Thymus (tissue), 11 donors: ENCODE measurements at regions not wholly inside any gene's neighbourhood (a gene's known extent, or its start where the extent isn't known, plus 50 kb on each side); places are given as distances from the start of the nearest gene placed in this dataset.

Source experiments
- DNase-seq, 9 donors: peaks; one replicate each; pipeline ENCODE4 v3.0.0-alpha.2; 2013; ENCODE audit warnings: low spot score in 9 of 9, low read depth in 6 of 9, missing footprints in 1 of 9
- H3K27ac ChIP-seq, 2 donors: one replicate each; pipeline ENCODE4 v1.5.1; 2013; ENCODE audit warnings: control low read depth in 1 of 2, low read depth in 1 of 2, low read length in 1 of 2, mild to moderate bottlenecking in 1 of 2, moderate library complexity in 1 of 2
- H3K27me3 ChIP-seq, 2 donors: one replicate each; pipeline ENCODE4 v1.5.1; 2013; ENCODE audit warnings: low read length in 1 of 2; ENCODE audit not compliant: control insufficient read depth in 2 of 2, insufficient read depth in 1 of 2
- H3K36me3 ChIP-seq, 2 donors: one replicate each; pipeline ENCODE4 v1.5.1; 2013; ENCODE audit warnings: low read length in 1 of 2, mild to moderate bottlenecking in 1 of 2, moderate library complexity in 1 of 2; ENCODE audit not compliant: control insufficient read depth in 2 of 2, insufficient read depth in 2 of 2
- H3K4me1 ChIP-seq, 2 donors: one replicate each; pipeline ENCODE4 v1.5.1; 2013; ENCODE audit warnings: low read length in 2 of 2; ENCODE audit not compliant: control insufficient read depth in 2 of 2, insufficient read depth in 2 of 2
- H3K4me3 ChIP-seq, 2 donors: one replicate each; pipeline ENCODE4 v1.5.1; 2013; ENCODE audit warnings: low read length in 2 of 2, control low read depth in 1 of 2, mild to moderate bottlenecking in 1 of 2
- H3K9me3 ChIP-seq, 2 donors: one replicate each; pipeline ENCODE4 v1.5.1; 2013; ENCODE audit warnings: low read length in 1 of 2, mild to moderate bottlenecking in 1 of 2; ENCODE audit not compliant: control insufficient read depth in 2 of 2, insufficient read depth in 1 of 2
- WGBS: extraction: QIAGEN DNeasy Blood & Tissue Kit; methylation state at CpG from one replicate; pipeline ENCODE4 v1.1.7; 2013; 5-methylcytosine and 5-hydroxymethylcytosine counted together
- donor health status: healthy.

DNA sequence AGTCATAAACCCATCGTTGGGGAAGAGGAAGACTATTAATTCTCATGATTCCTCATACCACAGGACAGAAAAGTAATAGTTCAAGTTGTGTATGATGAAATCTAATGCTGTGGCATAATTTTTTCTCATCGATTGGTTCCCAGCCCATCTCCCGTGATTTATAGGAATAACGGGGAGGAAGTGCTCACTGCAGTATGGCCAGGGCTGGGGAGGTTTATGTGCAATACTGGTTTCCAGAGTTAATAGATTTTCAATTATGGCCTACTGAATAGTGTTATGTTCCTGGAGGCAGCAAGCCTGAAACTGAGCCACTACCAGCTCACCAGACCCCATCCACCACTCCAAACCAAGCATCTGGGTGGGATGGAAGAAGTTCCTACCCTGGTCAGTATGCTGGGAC, 147.1 kb upstream of the NCAM1 start:
- Histone ChIP-seq H3K27me3 (no peaks in the 10 kb centered on the region), H3K9me3 (no peaks in the 10 kb centered on the region), H3K27ac (no peak overlapping the region), H3K4me1 (no peaks in the 10 kb centered on the region), H3K4me3 (no peak overlapping the region), H3K36me3 (no peaks in the 10 kb centered on the region)
- WGBS: 78% methylated on average over 4 of the region's 4 CpGs
- no peak for DNase-seq

DNA sequence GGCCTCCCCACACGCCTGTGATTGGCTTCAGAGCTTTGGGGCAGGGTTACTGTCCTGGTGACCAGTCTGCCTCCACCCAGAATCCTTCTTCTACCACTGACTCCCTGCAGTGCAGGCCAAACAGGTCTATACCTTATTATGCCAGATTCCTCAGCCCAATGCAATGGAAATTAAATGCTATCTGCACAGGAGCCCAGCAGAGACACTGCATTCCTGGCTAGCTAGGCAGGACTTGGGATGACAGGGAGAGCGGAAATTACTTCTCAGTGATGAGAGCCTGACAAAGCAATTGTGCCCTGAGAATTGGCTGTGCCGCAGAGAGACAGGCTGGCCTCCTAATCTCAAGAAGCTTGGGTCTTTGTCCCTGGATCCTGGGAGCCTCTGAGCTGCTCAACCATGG, 143.8 kb upstream of the NCAM1 start:
- H3K4me3 ChIP-seq: no peak overlapping the region

DNA sequence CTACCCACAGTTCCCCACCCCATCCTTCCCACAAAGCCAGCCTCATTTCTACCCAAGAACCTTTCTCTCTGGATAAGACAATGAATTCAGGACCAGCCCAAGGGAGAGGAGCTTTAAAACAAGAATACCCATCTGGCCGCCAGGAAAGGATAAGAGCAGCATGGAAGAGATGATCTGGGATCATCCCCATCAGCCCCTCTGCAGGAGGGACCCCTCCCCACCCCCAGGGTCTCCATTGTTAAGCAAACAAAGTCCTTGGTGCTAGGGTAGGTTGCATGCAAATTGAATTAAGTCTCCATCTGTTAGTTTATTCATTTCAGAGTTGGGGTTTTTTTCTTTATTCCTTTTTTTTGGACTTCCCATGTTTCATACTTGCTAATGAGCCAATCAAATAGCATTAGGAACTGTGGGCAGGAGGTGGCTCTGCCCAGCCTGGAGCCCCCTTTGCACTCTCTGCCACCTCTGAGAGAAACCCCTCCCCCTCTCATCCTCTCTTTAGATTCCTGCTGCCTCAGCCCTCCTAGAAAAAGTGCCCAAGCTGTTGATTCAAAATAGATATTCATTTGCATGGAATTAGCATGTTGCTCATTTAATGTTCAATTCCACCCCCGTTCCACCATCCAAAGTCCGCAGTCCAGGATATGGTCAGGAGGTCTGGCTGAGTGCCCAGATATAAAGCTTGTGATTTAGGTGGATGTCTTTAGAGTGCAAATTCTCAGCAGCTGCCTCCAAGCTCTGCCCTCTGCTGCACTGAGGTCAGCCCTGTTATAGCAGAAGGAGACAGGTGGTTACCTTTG, 138.5 kb upstream of the NCAM1 start:
- H3K36me3 ChIP-seq: no peaks in the 10 kb centered on the region
- H3K4me3 ChIP-seq: no peak overlapping the region
- no peak for DNase-seq
- H3K27me3 ChIP-seq: no peaks in the 10 kb centered on the region
- no peak overlapping the region for H3K27ac ChIP-seq
- WGBS: 43% methylated on average over 3 of the region's 3 CpGs
- no peaks in the 10 kb centered on the region for H3K4me1 ChIP-seq
- H3K9me3 ChIP-seq: no peaks in the 10 kb centered on the region

More for the DNA sequence above, 143.8 kb upstream of the NCAM1 start:
- no peaks in the 10 kb centered on the region for H3K27me3 ChIP-seq
- no peaks in the 10 kb centered on the region for H3K4me1 ChIP-seq
- H3K9me3 ChIP-seq: no peaks in the 10 kb centered on the region
- H3K36me3 ChIP-seq: no peaks in the 10 kb centered on the region
- 92% methylated on average over 3 of the region's 3 CpGs for WGBS
- DNase-seq: no peak
- H3K27ac ChIP-seq: no peak overlapping the region

DNA sequence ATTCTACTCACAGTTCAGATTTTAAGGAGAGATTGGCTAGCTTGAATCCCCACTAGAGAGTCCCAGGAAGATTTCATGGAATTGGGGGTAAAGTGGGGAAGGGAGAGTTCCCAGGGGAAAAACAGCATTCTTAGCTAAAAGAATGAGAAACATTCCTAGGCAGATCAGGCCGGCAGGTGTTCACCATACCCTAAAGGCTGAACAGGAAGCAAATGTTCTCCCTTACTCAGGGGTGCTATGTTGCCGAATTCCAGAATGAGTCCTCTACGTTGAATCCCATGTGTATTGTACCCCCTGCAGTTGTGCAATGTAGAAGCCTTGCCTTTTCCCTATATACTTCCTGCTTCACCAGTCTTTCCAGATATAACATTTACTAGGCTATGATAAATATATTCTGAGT, 135.2 kb upstream of the NCAM1 start:
- Histone ChIP-seq H3K36me3 (no peaks in the 10 kb centered on the region), H3K4me3 (no peak overlapping the region), H3K27me3 (no peaks in the 10 kb centered on the region), H3K27ac (no peak overlapping the region), H3K9me3 (no peaks in the 10 kb centered on the region), H3K4me1 (no peaks in the 10 kb centered on the region)
- WGBS: 72% methylated on average over 3 of the region's 3 CpGs
- no peak for DNase-seq

DNA sequence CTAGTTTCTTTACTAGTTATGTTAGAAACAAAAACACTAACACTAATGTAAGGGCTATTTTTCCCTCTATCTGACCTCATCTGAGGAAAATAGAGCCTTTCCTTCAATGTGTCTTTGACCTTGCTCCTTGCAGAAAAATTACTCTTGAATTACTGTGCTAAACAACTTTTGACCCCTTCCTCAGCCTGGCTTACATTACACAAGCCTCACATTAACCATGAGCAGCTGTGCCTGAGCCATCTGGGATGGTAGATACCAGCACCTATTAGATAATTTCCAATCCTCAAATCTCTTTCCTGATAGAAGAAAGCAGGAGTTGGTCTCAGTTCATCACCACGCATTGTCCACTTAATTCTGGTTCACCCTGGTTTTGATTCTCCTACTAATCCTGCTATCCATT, 134.4 kb upstream of the NCAM1 start:
- H3K27ac ChIP-seq: no peak overlapping the region
- 96% methylated on average over 1 of the region's 1 CpG for WGBS

DNA sequence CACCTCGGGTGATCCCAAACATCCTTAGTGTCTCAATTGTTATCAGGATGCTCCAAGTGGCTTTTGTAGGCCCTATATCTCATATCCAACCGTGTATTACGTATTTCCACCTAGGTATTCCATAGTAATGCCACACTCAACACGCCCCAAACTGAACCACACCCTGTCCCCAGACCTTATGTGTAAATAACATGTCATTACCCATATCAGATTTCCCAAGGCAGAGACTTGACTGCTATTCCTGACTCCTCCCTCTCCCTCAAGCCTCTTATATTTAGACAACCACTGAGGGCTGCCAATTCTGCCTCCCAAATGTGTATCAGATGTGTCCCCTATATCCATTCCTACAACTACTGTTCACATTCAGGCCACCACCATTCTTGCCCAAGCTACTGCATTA, 132.8 kb upstream of the NCAM1 start:
- Histone ChIP-seq H3K27me3 (no peaks in the 10 kb centered on the region), H3K36me3 (no peaks in the 10 kb centered on the region), H3K9me3 (no peaks in the 10 kb centered on the region), H3K27ac (no peak overlapping the region), H3K4me3 (no peak overlapping the region), H3K4me1 (no peaks in the 10 kb centered on the region)
- DNase-seq: no peak
- 92% methylated on average over 4 of the region's 4 CpGs for WGBS

More for the DNA sequence above, 134.4 kb upstream of the NCAM1 start:
- no peaks in the 10 kb centered on the region for H3K4me1 ChIP-seq
- H3K9me3 ChIP-seq: no peaks in the 10 kb centered on the region
- H3K4me3 ChIP-seq: no peak overlapping the region
- no peaks in the 10 kb centered on the region for H3K36me3 ChIP-seq
- H3K27me3 ChIP-seq: no peaks in the 10 kb centered on the region
- DNase-seq: no peak

DNA sequence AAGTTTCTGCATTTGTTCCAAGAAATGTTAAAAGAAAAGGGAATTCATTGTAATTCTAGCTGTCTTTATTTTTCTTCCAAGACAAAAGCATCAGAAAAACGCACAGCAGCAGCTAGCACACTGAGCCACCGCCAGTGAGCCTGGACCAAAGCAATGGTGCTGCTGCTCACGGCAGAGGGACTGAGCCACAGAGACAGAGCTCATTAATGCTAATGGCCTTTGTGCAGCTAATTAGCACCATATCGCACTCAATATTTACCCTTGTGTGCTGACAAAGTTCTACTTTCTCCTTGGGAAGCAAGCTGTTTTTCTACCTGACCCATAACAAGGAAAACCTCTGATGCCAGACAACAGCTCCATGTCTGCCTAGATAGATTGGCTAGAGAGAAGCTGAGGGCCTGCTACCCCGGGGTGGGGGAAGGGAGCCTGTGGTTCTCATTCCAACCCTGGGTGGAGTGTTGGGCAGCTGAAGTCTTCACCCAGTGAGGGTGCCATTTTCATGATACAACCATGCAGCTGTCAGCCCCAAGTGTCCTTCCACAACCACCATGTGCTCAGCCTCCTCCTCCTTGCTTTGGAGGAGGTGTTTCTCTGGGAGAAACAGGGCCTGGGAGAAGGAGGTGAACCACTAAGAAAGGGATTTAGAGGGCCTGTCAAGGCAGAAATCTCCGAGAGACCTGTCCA, 131.1 kb upstream of the NCAM1 start:
- no peaks in the 10 kb centered on the region for H3K27me3 ChIP-seq
- no peaks in the 10 kb centered on the region for H3K9me3 ChIP-seq
- H3K27ac ChIP-seq: no peak overlapping the region
- H3K4me1 ChIP-seq: no peaks in the 10 kb centered on the region
- H3K4me3 ChIP-seq: no peak overlapping the region
- no peaks in the 10 kb centered on the region for H3K36me3 ChIP-seq
- WGBS: 88% methylated on average over 6 of the region's 6 CpGs
- DNase-seq: no peak

DNA sequence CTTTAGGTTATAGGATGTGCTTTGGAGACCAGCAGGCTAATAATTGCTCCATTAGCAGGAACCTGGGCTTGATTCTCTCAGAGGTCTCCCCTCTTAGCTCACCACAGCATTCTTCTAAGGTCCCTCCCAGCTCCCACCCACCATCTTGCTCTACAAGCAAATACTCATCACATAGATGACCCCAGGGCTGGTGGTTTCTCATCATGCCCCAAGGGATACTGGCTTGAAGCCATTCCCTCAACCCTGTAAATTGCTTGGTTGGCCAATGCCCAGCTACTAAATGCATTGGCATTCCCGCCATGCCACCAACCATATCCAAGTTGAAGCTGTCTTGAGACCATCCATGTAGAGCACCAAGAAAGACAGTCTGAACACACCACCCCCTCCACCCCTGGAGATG, 130.2 kb upstream of the NCAM1 start:
- Histone ChIP-seq H3K4me1 (no peaks in the 10 kb centered on the region), H3K36me3 (no peaks in the 10 kb centered on the region), H3K4me3 (no peak overlapping the region), H3K9me3 (no peaks in the 10 kb centered on the region), H3K27ac (no peak overlapping the region), H3K27me3 (no peaks in the 10 kb centered on the region)
- 95% methylated on average over 1 of the region's 1 CpG for WGBS
- DNase-seq: no peak

DNA sequence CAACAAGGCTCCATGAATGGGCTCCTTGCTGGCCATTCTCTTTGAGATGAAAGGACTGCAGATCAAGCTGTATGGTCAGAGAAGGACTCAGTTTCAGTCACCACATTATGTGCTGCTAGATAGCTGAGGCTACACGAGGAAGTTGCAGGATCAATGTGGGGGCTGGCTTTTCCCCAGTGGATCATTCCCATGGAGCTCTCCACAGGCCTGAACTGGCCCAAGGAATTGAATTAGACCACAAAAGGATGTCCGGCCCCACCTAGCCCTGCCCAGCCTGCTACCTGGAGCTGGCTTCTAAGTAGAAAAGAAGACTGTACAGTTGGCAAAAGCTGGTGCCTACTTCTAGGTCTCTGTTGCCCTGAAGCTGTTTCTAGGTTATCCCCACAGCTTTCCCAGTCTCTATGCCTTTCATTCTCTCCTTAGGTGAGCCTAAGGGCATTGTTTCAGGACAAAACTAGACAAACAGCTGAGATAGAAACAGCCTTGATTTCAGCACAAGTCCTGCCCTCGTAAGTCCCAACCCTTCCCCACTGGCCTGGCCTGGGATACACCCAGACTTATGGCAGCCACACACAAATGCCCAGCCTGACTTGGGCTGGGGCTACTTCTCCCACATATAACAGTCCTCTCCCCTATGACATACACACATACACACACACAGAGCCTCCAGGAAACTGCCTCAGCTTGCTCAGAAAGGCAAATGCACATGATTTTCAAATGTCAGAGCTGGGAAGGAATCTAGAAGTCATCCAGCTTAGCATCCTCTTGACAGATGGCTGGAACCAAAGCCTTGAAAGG, 129.1 kb upstream of the NCAM1 start:
- DNase-seq: no peak
- WGBS: 84% methylated on average over 3 of the region's 3 CpGs
- Histone ChIP-seq H3K27me3 (no peaks in the 10 kb centered on the region), H3K9me3 (no peaks in the 10 kb centered on the region), H3K4me1 (no peaks in the 10 kb centered on the region), H3K36me3 (no peaks in the 10 kb centered on the region), H3K27ac (no peak overlapping the region), H3K4me3 (no peak overlapping the region)
